SH-SY5Y (cell line): ENCODE measurements at regions not wholly inside any gene's neighbourhood (a gene's known extent, or its start where the extent isn't known, plus 50 kb on each side); places are given as distances from the start of the nearest gene placed in this dataset.

ENCODE experiments used
- GATA2 ChIP-seq: IDR thresholded peaks from 2 replicates; pipeline ENCODE4 v1.6.1; 2011; ENCODE audit warnings: mild to moderate bottlenecking, low read depth, low read length
- GATA3 ChIP-seq: IDR thresholded peaks from 2 replicates; pipeline ENCODE4 v1.6.1; 2011; ENCODE audit warnings: low read depth, mild to moderate bottlenecking, low read length, moderate library complexity

- TF ChIP-seq GATA2 = no peak
- no peak for TF ChIP-seq GATA3
Measured at GRCh38 chr4:137125011-137125410, 407.3 kb downstream of the PCDH18 start.

- TF ChIP-seq GATA2 (no peak), GATA3 (no peak)
Measured at GRCh38 chr4:137124278-137124932, 407.9 kb downstream of the PCDH18 start.

GRCh38 chr4:137122876-137123275 is 409.4 kb downstream of the PCDH18 start:
- TF ChIP-seq GATA3 = no peak
- TF ChIP-seq GATA2 = no peak

- no peak for TF ChIP-seq GATA3
- TF ChIP-seq GATA2 = no peak
Measured at GRCh38 chr4:137116144-137116543, 416.1 kb downstream of the PCDH18 start.

GRCh38 chr4:137106733-137107132 is 425.6 kb downstream of the PCDH18 start:
- no peak for TF ChIP-seq GATA2
- TF ChIP-seq GATA3 = no peak

- no peak for TF ChIP-seq GATA2
- TF ChIP-seq GATA3 = no peak
Measured at GRCh38 chr4:137106287-137106686, 426.0 kb downstream of the PCDH18 start.

- TF ChIP-seq GATA3 = no peak
- TF ChIP-seq GATA2 = no peak
Measured at GRCh38 chr4:137090951-137091350, 441.3 kb downstream of the PCDH18 start.

- no peak for TF ChIP-seq GATA3
- TF ChIP-seq GATA2 = no peak
Measured at GRCh38 chr4:137083571-137084135, 448.6 kb downstream of the PCDH18 start.

GRCh38 chr4:137082061-137082460 is 450.2 kb downstream of the PCDH18 start:
- TF ChIP-seq GATA2 = no peak
- TF ChIP-seq GATA3 = no peak

- TF ChIP-seq GATA3 (no peak), GATA2 (no peak)
Measured at GRCh38 chr4:137076908-137077307, 455.4 kb downstream of the PCDH18 start.

GRCh38 chr4:137075586-137075985 is 456.7 kb downstream of the PCDH18 start:
- TF ChIP-seq GATA2 (no peak), GATA3 (no peak)

GRCh38 chr4:137070614-137071013 is 461.7 kb downstream of the PCDH18 start:
- TF ChIP-seq GATA2 (no peak), GATA3 (no peak)

GRCh38 chr4:137069473-137069872 is 462.8 kb downstream of the PCDH18 start:
- TF ChIP-seq GATA3 (no peak), GATA2 (no peak)

- TF ChIP-seq GATA3 (no peak), GATA2 (no peak)
Measured at GRCh38 chr4:137067735-137068134, 464.6 kb downstream of the PCDH18 start.

- TF ChIP-seq GATA3 = no peak
- no peak for TF ChIP-seq GATA2
Measured at GRCh38 chr4:137065311-137065710, 467.0 kb downstream of the PCDH18 start.

- no peak for TF ChIP-seq GATA3
- no peak for TF ChIP-seq GATA2
Measured at GRCh38 chr4:137063961-137064360, 468.3 kb downstream of the PCDH18 start.

- no peak for TF ChIP-seq GATA3
- no peak for TF ChIP-seq GATA2
Measured at GRCh38 chr4:137043184-137043583, 489.1 kb downstream of the PCDH18 start.
